CD8-positive, alpha-beta memory T cell (primary cell): ENCODE measurements at regions not wholly inside any gene's neighbourhood (a gene's known extent, or its start where the extent isn't known, plus 50 kb on each side); places are given as distances from the start of the nearest gene placed in this dataset.

Experiments used
- CTCF ChIA-PET: fragments of 350-600 bp; sonication (Branson Sonifier 250); formaldehyde crosslinking; loops from one replicate; lab custom pipeline; 2021; ENCODE audit warnings: antibody characterized with exemption; lab: Charles Lee
- POLR2A ChIA-PET: fragments of 350-600 bp; sonication (Branson Sonifier 250); formaldehyde crosslinking; loops from one replicate; lab custom pipeline; 2021; ENCODE audit warnings: antibody characterized with exemption; lab: Charles Lee
- DNase-seq, 5 donors: peaks; one replicate each; pipeline versions ENCODE4 v3.0.0 to v3.0.0-alpha.2; 2020 to 2022; ENCODE audit warnings: mixed read lengths in 1 of 5
- H3K27ac ChIP-seq: one replicate; pipeline ENCODE4 v1.7.0; 2013; ENCODE audit warnings: low read depth, mild to moderate bottlenecking, low read length, moderate library complexity
- H3K27me3 ChIP-seq: 2 replicates; pipeline ENCODE4 v1.7.0; 2013; ENCODE audit warnings: low read length, mild to moderate bottlenecking; ENCODE audit not compliant: insufficient read depth, poor library complexity, severe bottlenecking
- H3K36me3 ChIP-seq: 2 replicates; pipeline ENCODE4 v1.7.0; 2013; ENCODE audit warnings: mild to moderate bottlenecking, low read length, moderate library complexity; ENCODE audit not compliant: insufficient read depth
- H3K4me1 ChIP-seq: 2 replicates; pipeline ENCODE4 v1.7.0; 2013; ENCODE audit warnings: mild to moderate bottlenecking, low read length, moderate library complexity; ENCODE audit not compliant: insufficient read depth
- H3K4me3 ChIP-seq: 2 replicates; pipeline ENCODE4 v1.7.0; 2013; ENCODE audit warnings: mild to moderate bottlenecking, low read length
- H3K9me3 ChIP-seq: 2 replicates; pipeline ENCODE4 v1.7.0; 2013; ENCODE audit warnings: mild to moderate bottlenecking, low read length
- H3K27ac Mint-ChIP-seq, 8 donors: one replicate each; pipeline ENCODE4 v1.8.0; 2020 to 2021; ENCODE audit warnings: mixed read lengths in 8 of 8, mild to moderate bottlenecking in 6 of 8, inconsistent platforms in 3 of 8, moderate library complexity in 3 of 8
- H3K27me3 Mint-ChIP-seq, 2 donors: one replicate each; pipeline ENCODE4 v1.8.0; 2020 to 2021; ENCODE audit warnings: mixed read lengths in 2 of 2, mild to moderate bottlenecking in 1 of 2, moderate library complexity in 1 of 2
- H3K36me3 Mint-ChIP-seq, 3 donors: one replicate each; pipeline ENCODE4 v1.8.0; 2020 to 2021; ENCODE audit warnings: mixed read lengths in 3 of 3, inconsistent platforms in 1 of 3, mild to moderate bottlenecking in 1 of 3
- H3K4me1 Mint-ChIP-seq, 3 donors: one replicate each; pipeline ENCODE4 v1.8.0; 2020 to 2021; ENCODE audit warnings: mixed read lengths in 3 of 3, inconsistent platforms in 1 of 3, mild to moderate bottlenecking in 1 of 3
- H3K4me3 Mint-ChIP-seq, 7 donors: one replicate each; pipeline ENCODE4 v1.8.0; 2020 to 2021; ENCODE audit warnings: mixed read lengths in 7 of 7, mild to moderate bottlenecking in 6 of 7, moderate library complexity in 4 of 7, inconsistent platforms in 2 of 7
- H3K9me3 Mint-ChIP-seq, 5 donors: one replicate each; pipeline ENCODE4 v1.8.0; 2020 to 2022; ENCODE audit warnings: mixed read lengths in 5 of 5, mild to moderate bottlenecking in 3 of 5, moderate library complexity in 2 of 5, inconsistent platforms in 1 of 5

DNA sequence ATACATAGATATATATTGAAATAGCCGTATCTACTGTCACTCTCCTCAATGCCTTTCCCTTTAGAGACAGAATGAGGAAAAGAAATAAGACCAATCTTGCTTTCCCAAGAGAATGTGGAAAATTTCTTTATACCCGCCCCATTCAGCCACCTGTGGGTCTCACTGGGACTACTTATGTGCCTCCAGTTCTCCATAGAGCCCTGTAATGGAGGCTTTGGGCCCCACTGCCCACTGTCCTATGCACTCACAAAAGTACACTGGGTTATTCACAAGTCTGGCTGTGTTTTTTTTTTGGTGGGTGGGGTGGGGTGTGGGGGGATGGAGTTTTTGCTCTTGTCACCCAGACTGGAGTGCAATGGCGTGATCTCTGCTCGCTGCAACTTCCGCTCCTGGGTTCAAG lies 70.4 kb upstream of the ELOVL6 start:
- Histone ChIP-seq H3K4me1 (no peaks in the 10 kb centered on the region), H3K27me3 (no peaks in the 10 kb centered on the region), H3K9me3 (no peaks in the 10 kb centered on the region), H3K27ac (no peak overlapping the region), H3K36me3 (no peaks in the 10 kb centered on the region), H3K4me3 (no peak overlapping the region)
- Mint-ChIP-seq H3K4me1 (no peaks in the 10 kb centered on the region), H3K27me3 (peaks cover 1 to 6% of the 10 kb centered on the region in 2 donors), H3K27ac (no peak overlapping the region), H3K9me3 (no peaks in the 10 kb centered on the region), H3K36me3 (no peaks in the 10 kb centered on the region), H3K4me3 (no peak overlapping the region)
- CTCF ChIA-PET: no interaction called here
- no peak for DNase-seq
- POLR2A ChIA-PET: no interaction called here

DNA sequence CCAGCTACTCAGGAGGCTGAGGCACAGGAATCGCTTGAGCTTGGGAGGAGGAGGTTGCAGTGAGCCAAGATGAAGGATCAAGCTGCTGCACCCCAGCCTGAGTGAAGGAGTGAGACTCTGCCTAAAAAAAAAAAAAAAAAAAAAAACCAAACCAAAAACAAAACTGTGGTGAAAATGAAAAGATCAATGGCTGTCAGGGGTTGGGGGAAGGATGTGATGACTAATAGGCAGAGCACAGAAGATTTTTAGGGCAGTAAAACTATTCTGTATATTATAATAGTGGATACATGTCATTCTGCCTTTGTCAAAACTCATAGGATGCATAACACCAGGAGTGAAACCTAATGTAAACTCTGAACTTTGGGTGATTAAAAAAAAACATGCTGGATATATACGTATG lies 69.9 kb upstream of the ELOVL6 start:
- Histone ChIP-seq H3K27ac (no peak overlapping the region), H3K36me3 (no peaks in the 10 kb centered on the region), H3K9me3 (no peaks in the 10 kb centered on the region), H3K27me3 (no peaks in the 10 kb centered on the region), H3K4me3 (no peak overlapping the region), H3K4me1 (no peaks in the 10 kb centered on the region)
- no peaks in the 10 kb centered on the region for H3K36me3 Mint-ChIP-seq
- no peaks in the 10 kb centered on the region for H3K4me1 Mint-ChIP-seq
- H3K27ac Mint-ChIP-seq: no peak overlapping the region
- POLR2A ChIA-PET: no interaction called here
- peaks cover 1 to 6% of the 10 kb centered on the region in 2 donors for H3K27me3 Mint-ChIP-seq
- DNase-seq: no peak
- H3K4me3 Mint-ChIP-seq: no peak overlapping the region
- H3K9me3 Mint-ChIP-seq: no peaks in the 10 kb centered on the region
- CTCF ChIA-PET: no interaction called here

DNA sequence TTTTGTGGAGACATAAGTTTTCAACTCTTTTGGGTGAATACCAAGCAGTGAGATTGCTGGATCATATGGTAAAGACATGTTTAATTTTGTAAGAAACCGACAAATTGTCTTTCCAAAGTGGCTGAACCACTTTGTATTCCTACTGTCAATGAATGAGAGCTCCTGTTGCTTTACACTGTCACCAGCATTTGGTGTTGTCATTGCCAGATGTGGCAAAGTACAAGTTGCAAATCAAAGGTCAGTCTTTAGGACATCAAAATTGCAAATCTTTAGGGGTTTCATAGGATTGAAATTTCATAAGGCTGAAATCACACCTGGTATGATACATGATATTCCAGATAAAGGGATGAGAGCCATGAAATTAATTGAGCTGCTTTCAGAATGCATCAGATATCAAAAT lies 67.7 kb upstream of the ELOVL6 start:
- ChIA-PET CTCF (no interaction called here), POLR2A (no interaction called here)
- Mint-ChIP-seq H3K36me3 (no peaks in the 10 kb centered on the region), H3K4me3 (no peak overlapping the region), H3K27ac (no peak overlapping the region), H3K4me1 (no peaks in the 10 kb centered on the region), H3K9me3 (no peaks in the 10 kb centered on the region), H3K27me3 (peaks cover 1 to 6% of the 10 kb centered on the region in 2 donors)
- no peak for DNase-seq
- Histone ChIP-seq H3K27me3 (no peaks in the 10 kb centered on the region), H3K9me3 (no peaks in the 10 kb centered on the region), H3K4me1 (no peaks in the 10 kb centered on the region), H3K27ac (no peak overlapping the region), H3K4me3 (no peak overlapping the region), H3K36me3 (no peaks in the 10 kb centered on the region)

DNA sequence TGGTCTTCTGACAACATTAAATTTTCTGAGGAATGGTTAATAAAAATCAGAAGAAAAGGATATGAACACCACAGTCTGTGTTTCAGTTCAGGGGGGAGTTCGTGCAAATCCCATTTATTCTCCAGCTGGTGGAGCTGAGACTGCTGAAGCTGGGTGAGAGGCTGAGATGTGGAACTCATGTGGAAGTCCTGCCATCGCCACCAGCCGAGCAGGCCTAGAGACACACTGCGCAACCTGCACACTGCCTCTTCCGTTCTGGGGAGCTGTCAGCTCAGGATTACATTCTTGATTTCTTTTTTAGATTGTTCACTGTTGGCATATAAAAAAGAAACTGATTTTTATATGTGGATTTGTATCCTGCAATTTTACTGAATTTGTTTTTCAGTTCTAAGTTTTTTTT lies 66.6 kb upstream of the ELOVL6 start:
- no peak overlapping the region for H3K27ac ChIP-seq
- H3K27me3 ChIP-seq: no peaks in the 10 kb centered on the region
- ChIA-PET CTCF (no interaction called here), POLR2A (no interaction called here)
- no peak for DNase-seq
- Mint-ChIP-seq H3K27ac (no peak overlapping the region), H3K4me1 (no peaks in the 10 kb centered on the region), H3K27me3 (peaks cover 0 to 3% of the 10 kb centered on the region in 2 donors), H3K9me3 (no peaks in the 10 kb centered on the region), H3K4me3 (no peak overlapping the region), H3K36me3 (no peaks in the 10 kb centered on the region)
- H3K36me3 ChIP-seq: no peaks in the 10 kb centered on the region
- H3K9me3 ChIP-seq: no peaks in the 10 kb centered on the region
- H3K4me1 ChIP-seq: no peaks in the 10 kb centered on the region
- no peak overlapping the region for H3K4me3 ChIP-seq

GRCh38 chr4:110260299-110260698 lies 61.9 kb upstream of the ELOVL6 start:
- Histone ChIP-seq H3K4me3 (no peak overlapping the region), H3K27me3 (no peaks in the 10 kb centered on the region), H3K27ac (no peak overlapping the region), H3K9me3 (no peaks in the 10 kb centered on the region), H3K36me3 (no peaks in the 10 kb centered on the region), H3K4me1 (no peaks in the 10 kb centered on the region)
- POLR2A ChIA-PET: no interaction called here
- CTCF ChIA-PET: no interaction called here
- no peak for DNase-seq
- no peak overlapping the region for H3K4me3 Mint-ChIP-seq
- H3K9me3 Mint-ChIP-seq: peaks cover 0 to 2% (median 0%) of the 10 kb centered on the region in 5 donors
- no peak overlapping the region for H3K27ac Mint-ChIP-seq
- no peaks in the 10 kb centered on the region for H3K4me1 Mint-ChIP-seq
- peaks cover 0 to 4% of the 10 kb centered on the region in 2 donors for H3K27me3 Mint-ChIP-seq
- H3K36me3 Mint-ChIP-seq: no peaks in the 10 kb centered on the region

DNA sequence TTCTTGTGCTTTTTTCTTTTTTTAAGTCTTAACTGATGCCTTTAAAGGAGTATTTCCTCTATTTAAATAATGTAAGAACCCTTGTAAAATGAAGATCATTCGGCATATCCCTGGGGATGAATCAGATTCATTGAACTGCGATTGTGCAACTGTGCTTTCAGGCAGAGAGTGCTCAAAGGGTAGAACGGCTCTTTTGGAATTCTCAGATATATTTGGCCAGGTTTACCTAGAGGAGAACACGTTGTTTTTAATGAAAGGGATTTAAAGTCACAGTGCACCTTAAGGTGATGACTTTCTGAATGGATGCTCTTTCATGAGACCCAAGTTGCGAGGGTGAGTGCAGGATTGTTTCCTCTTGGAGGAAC lies 51.6 kb upstream of the ELOVL6 start:
- Mint-ChIP-seq H3K27ac (no peak overlapping the region), H3K36me3 (no peaks in the 10 kb centered on the region), H3K9me3 (no peaks in the 10 kb centered on the region), H3K27me3 (peaks cover 4 to 12% of the 10 kb centered on the region in 2 donors), H3K4me3 (no peak overlapping the region), H3K4me1 (no peaks in the 10 kb centered on the region)
- H3K36me3 ChIP-seq: no peaks in the 10 kb centered on the region
- POLR2A ChIA-PET: no interaction called here
- CTCF ChIA-PET: no interaction called here
- no peaks in the 10 kb centered on the region for H3K27me3 ChIP-seq
- no peak overlapping the region for H3K27ac ChIP-seq
- no peak overlapping the region for H3K4me3 ChIP-seq
- no peak for DNase-seq
- H3K4me1 ChIP-seq: no peaks in the 10 kb centered on the region
- H3K9me3 ChIP-seq: no peaks in the 10 kb centered on the region

- no peaks in the 10 kb centered on the region for H3K9me3 Mint-ChIP-seq
Measured at GRCh38 chr4:110248831-110249253, 50.4 kb upstream of the ELOVL6 start.

More at GRCh38 chr4:110248831-110249253, 50.4 kb upstream of the ELOVL6 start:
- H3K4me1 Mint-ChIP-seq: no peaks in the 10 kb centered on the region
- Histone ChIP-seq H3K9me3 (no peaks in the 10 kb centered on the region), H3K27me3 (no peaks in the 10 kb centered on the region), H3K4me1 (no peaks in the 10 kb centered on the region), H3K36me3 (no peaks in the 10 kb centered on the region), H3K27ac (peak overlapping the region; percentile 39), H3K4me3 (no peak overlapping the region)
- no peaks in the 10 kb centered on the region for H3K36me3 Mint-ChIP-seq
- peaks cover 3 to 8% of the 10 kb centered on the region in 2 donors for H3K27me3 Mint-ChIP-seq
- H3K4me3 Mint-ChIP-seq: no peak overlapping the region
- no peak for DNase-seq
- ChIA-PET POLR2A (no interaction called here), CTCF (no interaction called here)
- peak overlapping the region in 1 of 8 donors; percentile 85 for H3K27ac Mint-ChIP-seq
